Activated naive CD8-positive, alpha-beta T cell treated with anti-CD3 and anti-CD28 coated beads, Interleukin-2, amount 50 U/mL, for 24 hours (primary cell): ENCODE measurements at regions not wholly inside any gene's neighbourhood (a gene's known extent, or its start where the extent isn't known, plus 50 kb on each side); places are given as distances from the start of the nearest gene placed in this dataset.
"Not testable (repeated sequence)": the region's sequence is repeated elsewhere in the genome, so short reads cannot be mapped to it uniquely, and the experiment has no call there.

Source experiments
- ATAC-seq: fragments of 150-1000 bp; cut with Tn5 transposase; one replicate; pipeline ENCODE4 v1.10.0; 2021
- DNase-seq: peaks from one replicate; pipeline ENCODE4 v3.0.0; 2021
- H3K27ac Mint-ChIP-seq: one replicate; pipeline ENCODE4 v1.8.0; 2021; ENCODE audit warnings: mild to moderate bottlenecking, mixed read lengths
- H3K27me3 Mint-ChIP-seq: one replicate; pipeline ENCODE4 v1.8.0; 2021; ENCODE audit warnings: mixed read lengths
- H3K36me3 Mint-ChIP-seq: one replicate; pipeline ENCODE4 v1.8.0; 2021; ENCODE audit warnings: low read depth, mixed read lengths
- H3K4me1 Mint-ChIP-seq: one replicate; pipeline ENCODE4 v1.8.0; 2021; ENCODE audit warnings: mixed read lengths
- H3K4me3 Mint-ChIP-seq: one replicate; pipeline ENCODE4 v1.8.0; 2021; ENCODE audit warnings: mild to moderate bottlenecking, moderate library complexity, mixed read lengths
- H3K9me3 Mint-ChIP-seq: one replicate; pipeline ENCODE4 v1.8.0; 2021; ENCODE audit warnings: mixed read lengths

- no peak for DNase-seq
- H3K4me1 Mint-ChIP-seq = peaks cover 12% of the 10 kb centered on the region
- H3K36me3 Mint-ChIP-seq = no peaks in the 10 kb centered on the region
- peaks cover 4% of the 10 kb centered on the region for H3K9me3 Mint-ChIP-seq
- no peak overlapping the region for H3K27ac Mint-ChIP-seq
- ATAC-seq = no peak
- H3K4me3 Mint-ChIP-seq = no peak overlapping the region
- H3K27me3 Mint-ChIP-seq = no peaks in the 10 kb centered on the region
Observed at GRCh38 chr4:38367642-38368174, 296.3 kb upstream of the KLF3 start.

DNA sequence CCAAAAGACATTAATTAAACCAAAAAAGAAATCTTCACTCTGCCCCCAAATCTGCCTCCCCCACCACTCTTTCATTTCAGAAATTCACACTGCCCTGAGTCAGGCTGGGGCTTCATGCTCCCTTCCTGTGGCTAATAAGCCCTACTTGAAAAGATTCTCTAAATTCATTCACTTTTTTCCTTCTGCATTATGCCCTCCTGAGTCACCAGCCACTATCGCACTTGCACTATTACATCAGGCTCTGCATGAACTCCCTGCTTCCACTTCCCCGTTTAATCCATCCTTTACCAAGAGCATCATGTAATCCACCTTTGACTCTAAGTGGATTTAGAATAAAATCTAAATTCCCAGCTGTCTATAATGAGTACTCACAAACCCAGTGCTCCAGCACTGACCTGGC, 295.4 kb upstream of the KLF3 start:
- Mint-ChIP-seq H3K27me3 (no peaks in the 10 kb centered on the region), H3K9me3 (peaks cover 5% of the 10 kb centered on the region), H3K4me3 (no peak overlapping the region), H3K4me1 (peaks cover 14% of the 10 kb centered on the region), H3K27ac (no peak overlapping the region), H3K36me3 (no peaks in the 10 kb centered on the region)
- DNase-seq = no peak
- peak; percentile 43 for ATAC-seq

DNA sequence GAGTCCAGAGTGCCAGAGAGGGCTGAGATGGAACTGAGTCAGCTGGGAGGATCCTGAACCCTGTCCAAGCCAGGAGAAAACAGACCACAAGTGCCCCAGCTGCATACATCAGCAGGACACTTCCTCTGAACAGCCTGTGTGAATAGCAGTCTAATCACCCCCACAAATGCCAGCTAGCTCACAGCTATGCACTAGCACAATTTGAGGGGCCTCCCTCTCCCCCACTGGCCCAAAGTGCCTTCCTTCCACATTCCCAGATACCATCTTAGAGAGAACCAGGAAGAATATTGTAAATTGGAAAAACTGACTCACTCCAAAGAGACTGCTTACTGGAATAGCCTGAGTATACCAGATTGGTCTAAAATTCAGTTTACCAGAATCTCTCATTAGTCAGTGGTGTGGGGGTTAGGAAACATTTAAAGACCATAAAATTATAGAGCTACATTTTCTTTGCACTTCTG, 292.6 kb upstream of the KLF3 start:
- Mint-ChIP-seq H3K27ac (no peak overlapping the region), H3K4me3 (no peak overlapping the region), H3K9me3 (peaks cover 5% of the 10 kb centered on the region), H3K27me3 (no peaks in the 10 kb centered on the region), H3K4me1 (peaks cover 12% of the 10 kb centered on the region), H3K36me3 (no peaks in the 10 kb centered on the region)
- ATAC-seq (no peak), DNase-seq (no peak)

- H3K27ac Mint-ChIP-seq = no peak overlapping the region
- H3K4me3 Mint-ChIP-seq = no peak overlapping the region
- H3K4me1 Mint-ChIP-seq = peaks cover 11% of the 10 kb centered on the region
- ATAC-seq (no peak), DNase-seq (no peak)
- no peaks in the 10 kb centered on the region for H3K27me3 Mint-ChIP-seq
- peaks cover 5% of the 10 kb centered on the region for H3K9me3 Mint-ChIP-seq
- no peaks in the 10 kb centered on the region for H3K36me3 Mint-ChIP-seq
Observed at GRCh38 chr4:38373375-38373774, 290.6 kb upstream of the KLF3 start.

DNA sequence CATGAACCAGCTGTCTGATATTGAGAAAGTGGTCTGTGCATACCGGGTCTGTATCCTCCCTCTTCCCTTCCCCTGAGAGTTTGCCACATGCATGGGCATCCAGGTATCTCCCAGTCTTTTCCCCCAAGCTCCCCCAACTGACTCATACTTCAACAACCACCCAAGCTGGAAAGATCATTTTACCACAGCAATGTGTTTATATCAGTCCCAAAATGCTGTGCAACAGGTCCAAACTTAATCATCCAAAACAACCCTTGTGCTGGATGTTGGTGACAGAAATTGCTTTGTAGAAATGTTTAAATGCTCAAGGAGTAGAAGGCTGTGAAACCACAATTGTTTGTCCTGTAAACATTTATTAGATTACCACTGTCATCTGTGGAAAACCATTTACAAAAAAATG, 286.8 kb upstream of the KLF3 start:
- H3K9me3 Mint-ChIP-seq = peaks cover 5% of the 10 kb centered on the region

DNA sequence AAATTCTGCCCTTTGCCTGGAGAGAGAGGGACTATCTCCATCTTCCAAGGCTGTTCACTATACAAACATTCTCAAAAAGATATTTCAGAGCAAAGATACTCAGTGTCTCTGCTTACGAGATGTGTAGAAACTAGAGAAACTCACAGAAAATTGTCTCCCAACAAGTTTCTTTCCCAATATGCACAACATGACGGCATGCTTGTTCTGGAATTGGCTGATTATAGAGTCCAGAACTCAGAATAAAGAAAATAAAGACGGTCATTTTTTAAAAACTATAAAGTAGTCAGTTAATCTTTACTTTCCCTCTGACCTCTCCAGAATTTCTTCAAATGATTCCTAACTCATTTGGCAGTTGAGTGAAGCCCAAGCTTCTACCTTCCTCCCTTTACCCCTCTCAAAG, 285.5 kb upstream of the KLF3 start:
- DNase-seq (no peak), ATAC-seq (no peak)
- no peaks in the 10 kb centered on the region for H3K9me3 Mint-ChIP-seq
- H3K27me3 Mint-ChIP-seq = no peaks in the 10 kb centered on the region
- no peak overlapping the region for H3K4me3 Mint-ChIP-seq
- no peak overlapping the region for H3K27ac Mint-ChIP-seq
- no peaks in the 10 kb centered on the region for H3K36me3 Mint-ChIP-seq
- H3K4me1 Mint-ChIP-seq = peaks cover 4% of the 10 kb centered on the region

More for the DNA sequence above, 286.8 kb upstream of the KLF3 start:
- H3K4me1 Mint-ChIP-seq = peaks cover 5% of the 10 kb centered on the region
- DNase-seq (no peak), ATAC-seq (no peak)
- no peak overlapping the region for H3K4me3 Mint-ChIP-seq
- no peaks in the 10 kb centered on the region for H3K27me3 Mint-ChIP-seq
- no peak overlapping the region for H3K27ac Mint-ChIP-seq
- H3K36me3 Mint-ChIP-seq = no peaks in the 10 kb centered on the region

DNA sequence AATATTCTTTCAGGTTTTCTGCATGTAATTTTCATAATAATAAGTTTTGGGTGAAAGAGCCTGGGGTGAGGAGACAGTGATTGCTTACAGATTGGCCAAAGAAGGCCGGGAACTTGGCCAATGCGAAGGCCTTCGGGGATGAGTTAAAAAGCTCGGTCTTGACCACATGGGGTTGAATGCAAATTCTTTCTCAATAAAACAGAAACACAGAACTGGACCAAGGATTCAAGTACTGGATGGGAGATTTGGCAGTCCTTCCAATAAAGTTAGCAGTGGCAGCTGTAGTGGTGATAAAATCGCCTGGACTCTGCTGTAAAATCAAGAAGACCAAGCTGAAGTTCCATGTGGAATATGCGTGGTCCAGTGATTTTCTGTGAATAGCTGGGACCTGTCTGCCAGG, 282.2 kb upstream of the KLF3 start:
- no peaks in the 10 kb centered on the region for H3K36me3 Mint-ChIP-seq
- H3K9me3 Mint-ChIP-seq = no peaks in the 10 kb centered on the region
- H3K27me3 Mint-ChIP-seq = no peaks in the 10 kb centered on the region
- ATAC-seq = no peak
- H3K4me3 Mint-ChIP-seq = no peak overlapping the region
- H3K27ac Mint-ChIP-seq = no peak overlapping the region
- no peak for DNase-seq
- H3K4me1 Mint-ChIP-seq = peaks cover 17% of the 10 kb centered on the region

GRCh38 chr4:38382520-38382919, 281.5 kb upstream of the KLF3 start:
- no peaks in the 10 kb centered on the region for H3K36me3 Mint-ChIP-seq
- no peak for ATAC-seq
- H3K4me1 Mint-ChIP-seq = peaks cover 17% of the 10 kb centered on the region
- H3K9me3 Mint-ChIP-seq = no peaks in the 10 kb centered on the region
- no peak overlapping the region for H3K27ac Mint-ChIP-seq
- no peak overlapping the region for H3K4me3 Mint-ChIP-seq
- no peak for DNase-seq
- no peaks in the 10 kb centered on the region for H3K27me3 Mint-ChIP-seq

- Mint-ChIP-seq H3K27me3 (no peaks in the 10 kb centered on the region), H3K27ac (no peak overlapping the region), H3K4me3 (no peak overlapping the region), H3K9me3 (no peaks in the 10 kb centered on the region), H3K36me3 (no peaks in the 10 kb centered on the region), H3K4me1 (peaks cover 17% of the 10 kb centered on the region)
- no peak for DNase-seq
- ATAC-seq = no peak
Observed at GRCh38 chr4:38383646-38384121, 280.3 kb upstream of the KLF3 start.

DNA sequence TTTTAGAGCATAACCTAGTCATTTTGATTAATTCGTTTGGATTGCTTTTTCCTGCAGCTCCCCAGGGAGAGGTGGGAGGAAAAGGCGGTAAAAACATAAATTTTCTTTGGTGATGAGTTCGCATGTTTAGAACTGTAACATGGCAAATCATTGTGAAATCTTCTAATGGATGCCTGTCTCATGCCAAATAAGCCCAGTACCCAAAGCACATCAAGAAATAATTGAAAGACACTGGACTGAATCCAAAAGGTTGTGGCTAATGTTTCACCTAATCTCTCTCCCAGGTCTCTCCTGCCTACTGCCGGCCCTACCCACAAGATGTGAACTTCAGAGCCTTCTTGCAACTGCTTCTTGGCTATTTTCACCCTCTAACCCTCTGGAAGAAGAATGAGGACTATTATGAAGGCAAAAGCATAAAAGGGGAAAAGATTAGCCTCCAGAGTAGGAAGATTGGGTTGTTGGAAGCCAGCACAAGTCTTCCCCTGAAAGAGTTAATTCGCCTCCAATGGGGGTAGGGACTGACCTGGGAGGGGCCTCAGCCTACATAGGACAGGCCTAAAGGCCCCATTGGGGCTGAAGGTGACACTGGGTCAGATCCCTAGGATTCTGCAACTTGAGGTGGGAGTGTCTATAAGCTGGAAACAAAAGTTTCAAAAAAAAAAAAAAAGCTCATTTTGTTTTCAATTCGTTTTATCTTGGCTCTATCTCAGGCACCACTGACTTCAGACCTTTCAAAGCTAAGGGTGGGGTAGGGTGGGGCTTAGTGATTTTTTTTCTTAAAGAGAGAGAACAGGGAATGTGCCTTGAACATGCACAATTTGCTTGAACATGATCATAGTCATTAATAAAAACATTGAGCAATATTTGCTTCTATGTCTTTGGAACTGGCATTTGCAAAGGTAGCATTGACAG, 278.6 kb upstream of the KLF3 start:
- ATAC-seq (no peak), DNase-seq (no peak)
- Mint-ChIP-seq H3K27me3 (no peaks in the 10 kb centered on the region), H3K36me3 (no peaks in the 10 kb centered on the region), H3K4me3 (no peak overlapping the region), H3K9me3 (peaks cover 9% of the 10 kb centered on the region), H3K4me1 (peaks cover 19% of the 10 kb centered on the region), H3K27ac (no peak overlapping the region)

DNA sequence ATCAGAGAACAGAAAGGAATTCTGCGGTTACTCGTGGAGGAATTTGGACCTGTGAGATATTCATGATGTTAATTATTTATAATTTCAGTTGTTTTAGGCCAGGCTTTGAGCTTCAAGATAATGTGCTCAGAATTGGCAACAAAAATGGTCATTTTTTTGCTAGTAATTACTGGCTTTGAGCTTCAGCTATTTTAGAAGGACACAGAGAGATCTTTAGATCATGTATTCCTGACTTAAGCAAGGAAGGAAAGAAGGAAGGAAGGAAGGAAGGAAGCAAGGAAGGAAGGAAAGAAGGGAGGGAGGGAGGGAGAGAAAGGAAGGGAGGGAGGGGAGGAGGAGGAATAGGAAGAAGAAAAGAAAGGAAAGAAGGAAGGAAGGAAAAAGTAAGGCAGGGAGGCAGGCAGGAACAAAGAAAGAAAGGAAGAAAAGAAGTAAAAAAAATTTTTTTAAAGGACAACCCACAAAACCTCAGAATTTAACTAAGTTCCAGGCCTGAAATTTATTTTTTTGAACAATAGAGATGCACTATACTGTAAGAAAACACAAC, 277.9 kb upstream of the KLF3 start:
- Mint-ChIP-seq H3K27me3 (no peaks in the 10 kb centered on the region), H3K4me1 (peaks cover 19% of the 10 kb centered on the region), H3K4me3 (no peak overlapping the region), H3K36me3 (no peaks in the 10 kb centered on the region), H3K9me3 (peaks cover 17% of the 10 kb centered on the region), H3K27ac (no peak overlapping the region)
- DNase-seq (no peak), ATAC-seq (no peak)

DNA sequence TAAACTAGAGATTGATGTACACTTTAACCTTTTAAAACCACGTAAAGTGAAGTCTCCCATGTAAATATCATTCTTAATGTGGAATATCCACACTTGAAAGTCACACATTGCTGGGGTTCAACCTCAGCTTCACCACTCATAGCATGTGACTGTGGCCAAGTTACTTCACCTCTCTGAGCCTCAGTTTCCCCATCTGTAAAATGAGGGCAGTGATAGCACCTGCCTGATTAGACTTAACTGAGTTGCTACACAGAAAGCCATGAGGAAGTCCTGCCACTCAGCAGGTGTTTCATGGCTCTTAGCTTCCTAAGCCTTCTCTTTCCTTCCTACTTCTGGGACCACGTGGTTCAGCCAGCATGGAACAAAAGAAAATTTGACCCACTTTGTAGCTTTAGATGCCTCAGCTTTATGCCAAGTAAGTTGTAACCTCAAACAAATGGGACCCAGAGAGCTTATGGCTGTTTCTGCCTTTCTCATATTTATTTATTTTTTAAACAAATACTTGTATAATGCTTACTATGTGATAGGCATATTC, 277.3 kb upstream of the KLF3 start:
- Mint-ChIP-seq H3K4me3 (no peak overlapping the region), H3K27me3 (no peaks in the 10 kb centered on the region), H3K36me3 (peaks cover 4% of the 10 kb centered on the region), H3K27ac (no peak overlapping the region), H3K9me3 (peaks cover 23% of the 10 kb centered on the region), H3K4me1 (peaks cover 19% of the 10 kb centered on the region)
- no peak for ATAC-seq
- no peak for DNase-seq

DNA sequence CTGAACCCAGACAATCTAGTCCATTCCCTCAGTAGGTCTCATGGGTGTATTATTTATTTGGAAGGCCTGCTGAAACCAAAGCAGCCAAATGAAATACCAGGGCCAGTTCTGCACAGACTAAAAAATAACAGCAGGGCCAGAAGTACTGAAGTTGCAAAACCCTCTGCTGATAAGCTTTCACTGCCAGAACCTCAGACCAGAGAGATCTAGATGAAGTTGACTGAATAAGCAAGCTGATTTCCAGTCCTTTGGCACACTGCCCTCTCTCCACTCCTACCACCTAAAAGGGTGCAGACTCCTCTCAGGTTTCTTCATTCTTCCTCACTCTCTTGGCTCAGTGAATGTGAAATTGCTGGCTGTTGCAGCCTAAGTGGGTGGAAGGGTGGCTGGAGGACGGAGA, 276.7 kb upstream of the KLF3 start:
- H3K27ac Mint-ChIP-seq = no peak overlapping the region
- ATAC-seq = no peak
- H3K27me3 Mint-ChIP-seq = no peaks in the 10 kb centered on the region
- peaks cover 19% of the 10 kb centered on the region for H3K4me1 Mint-ChIP-seq
- no peak for DNase-seq
- peaks cover 7% of the 10 kb centered on the region for H3K36me3 Mint-ChIP-seq
- H3K9me3 Mint-ChIP-seq = peaks cover 28% of the 10 kb centered on the region
- no peak overlapping the region for H3K4me3 Mint-ChIP-seq

GRCh38 chr4:38387819-38388218, 276.2 kb upstream of the KLF3 start:
- Mint-ChIP-seq H3K27ac (no peak overlapping the region), H3K4me3 (no peak overlapping the region), H3K36me3 (peaks cover 7% of the 10 kb centered on the region), H3K27me3 (no peaks in the 10 kb centered on the region), H3K9me3 (peaks cover 28% of the 10 kb centered on the region), H3K4me1 (peaks cover 16% of the 10 kb centered on the region)
- ATAC-seq (no peak), DNase-seq (no peak)

GRCh38 chr4:38388907-38389306, 275.1 kb upstream of the KLF3 start:
- not testable (repeated sequence) for H3K36me3 Mint-ChIP-seq, H3K27me3 Mint-ChIP-seq, H3K27ac Mint-ChIP-seq, DNase-seq, H3K4me3 Mint-ChIP-seq, ATAC-seq
- H3K9me3 Mint-ChIP-seq = peaks cover 28% of the 10 kb centered on the region
- peaks cover 15% of the 10 kb centered on the region for H3K4me1 Mint-ChIP-seq
